ENCODE measurements at regions not wholly inside any gene's neighbourhood (a gene's known extent, or its start where the extent isn't known, plus 50 kb on each side); places are given as distances from the start of the nearest gene placed in this dataset.

- Histone ChIP-seq H3K4me3 (no peak overlapping the region), H3K27me3 (no peaks in the 10 kb centered on the region), H3K27ac (no peak overlapping the region), H3K36me3 (no peaks in the 10 kb centered on the region), H3K9me3 (no peaks in the 10 kb centered on the region), H3K4me1 (no peaks in the 10 kb centered on the region)
- no peak for TF ChIP-seq POLR2AphosphoS5 (IDR thresholded peaks at IDR 0.05; ENCODE audit: insufficient read depth in 1 of 2, low read depth in 1 of 2)
- no peak for TF ChIP-seq CTCF (IDR thresholded peaks at IDR 0.05)
- TF ChIP-seq POLR2A (IDR thresholded peaks at IDR 0.05), result no peak
- DNase-seq (ENCODE audit: extremely low spot score in 2 of 2), result no peak
- intact Hi-C loops (cut with DNase I), result no loop called here
These were observed 462.7 kb downstream of the METTL4 start for GRCh38 chr18:2108591-2108990.

- TF ChIP-seq POLR2AphosphoS5 (IDR thresholded peaks at IDR 0.05; ENCODE audit: insufficient read depth in 1 of 2, low read depth in 1 of 2) (no peak), CTCF (IDR thresholded peaks at IDR 0.05) (no peak), POLR2A (IDR thresholded peaks at IDR 0.05) (no peak)
- H3K27me3 ChIP-seq, result no peaks in the 10 kb centered on the region
- no peak for DNase-seq (ENCODE audit: extremely low spot score in 2 of 2)
- H3K4me3 ChIP-seq, result no peak overlapping the region
- intact Hi-C loops (cut with DNase I), result no loop called here
- H3K36me3 ChIP-seq, result no peaks in the 10 kb centered on the region
- H3K4me1 ChIP-seq, result no peaks in the 10 kb centered on the region
- H3K27ac ChIP-seq, result no peak overlapping the region
- no peaks in the 10 kb centered on the region for H3K9me3 ChIP-seq
These were observed 459.8 kb downstream of the METTL4 start for GRCh38 chr18:2111456-2111855.

DNA sequence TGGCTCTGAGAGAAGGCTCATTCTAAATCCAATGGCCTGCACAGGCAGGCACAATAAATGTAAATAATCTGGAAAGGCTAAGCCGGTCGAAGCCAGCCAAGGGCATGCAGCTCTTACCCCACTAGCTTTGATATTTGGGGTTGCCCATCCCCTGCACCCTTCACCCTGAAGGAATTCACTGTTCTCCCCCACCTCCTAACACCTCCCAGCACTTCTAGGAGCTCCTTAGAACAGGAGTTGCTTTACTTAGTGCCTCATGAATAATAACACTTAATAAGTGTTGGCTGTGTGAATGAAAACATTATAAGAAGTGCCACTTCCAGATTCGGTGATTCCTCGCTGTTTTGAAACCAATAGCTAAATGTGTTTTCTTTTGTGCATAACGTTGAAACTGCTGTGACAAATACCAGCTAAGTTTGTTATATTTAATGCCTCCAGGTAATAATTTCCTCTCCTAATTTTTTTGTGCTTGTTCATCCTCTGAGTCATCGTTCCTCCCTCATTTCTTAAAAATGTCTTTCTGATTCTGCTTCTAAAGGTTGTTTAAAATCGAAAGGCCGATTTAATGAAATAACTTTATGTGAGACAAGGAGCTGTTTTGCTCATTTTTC, 458.8 kb downstream of the METTL4 start:
- H3K36me3 ChIP-seq, result no peaks in the 10 kb centered on the region
- no peak for TF ChIP-seq POLR2AphosphoS5 (IDR thresholded peaks at IDR 0.05; ENCODE audit: insufficient read depth in 1 of 2, low read depth in 1 of 2)
- no peak for TF ChIP-seq POLR2A (IDR thresholded peaks at IDR 0.05)
- no peak for TF ChIP-seq CTCF (IDR thresholded peaks at IDR 0.05)
- intact Hi-C loops (cut with DNase I), result no loop called here
- no peak overlapping the region for H3K27ac ChIP-seq
- H3K4me1 ChIP-seq, result no peaks in the 10 kb centered on the region
- DNase-seq (ENCODE audit: extremely low spot score in 2 of 2), result no peak
- no peaks in the 10 kb centered on the region for H3K27me3 ChIP-seq
- H3K4me3 ChIP-seq, result no peak overlapping the region
- no peaks in the 10 kb centered on the region for H3K9me3 ChIP-seq

GRCh38 chr18:2114289-2114688, 457.0 kb downstream of the METTL4 start:
- TF ChIP-seq POLR2AphosphoS5 (IDR thresholded peaks at IDR 0.05; ENCODE audit: insufficient read depth in 1 of 2, low read depth in 1 of 2) (no peak), CTCF (IDR thresholded peaks at IDR 0.05) (no peak), POLR2A (IDR thresholded peaks at IDR 0.05) (no peak)
- intact Hi-C loops (cut with DNase I), result no loop called here
- no peaks in the 10 kb centered on the region for H3K27me3 ChIP-seq
- H3K27ac ChIP-seq, result no peak overlapping the region
- no peak for DNase-seq (ENCODE audit: extremely low spot score in 2 of 2)
- no peak overlapping the region for H3K4me3 ChIP-seq
- no peaks in the 10 kb centered on the region for H3K4me1 ChIP-seq
- H3K36me3 ChIP-seq, result no peaks in the 10 kb centered on the region
- H3K9me3 ChIP-seq, result no peaks in the 10 kb centered on the region

- no peak for TF ChIP-seq POLR2A (IDR thresholded peaks at IDR 0.05)
- no peak for TF ChIP-seq CTCF (IDR thresholded peaks at IDR 0.05)
- no peak for TF ChIP-seq POLR2AphosphoS5 (IDR thresholded peaks at IDR 0.05; ENCODE audit: insufficient read depth in 1 of 2, low read depth in 1 of 2)
- Histone ChIP-seq H3K4me3 (no peak overlapping the region), H3K27me3 (no peaks in the 10 kb centered on the region), H3K36me3 (no peaks in the 10 kb centered on the region), H3K27ac (no peak overlapping the region), H3K9me3 (no peaks in the 10 kb centered on the region), H3K4me1 (no peaks in the 10 kb centered on the region)
- DNase-seq (ENCODE audit: extremely low spot score in 2 of 2), result no peak
- intact Hi-C loops (cut with DNase I), result no loop called here
These were observed 456.5 kb downstream of the METTL4 start for GRCh38 chr18:2114765-2115164.
